Ovary (tissue), 3 donors: ENCODE measurements at regions not wholly inside any gene's neighbourhood (a gene's known extent, or its start where the extent isn't known, plus 50 kb on each side); places are given as distances from the start of the nearest gene placed in this dataset.

Source experiments
- POLR2A ChIP-seq: fragments of 450-650 bp; IDR thresholded peaks from one replicate; pipeline ENCODE4 v1.6.1; 2017; ENCODE audit warnings: antibody characterized with exemption, mild to moderate bottlenecking, moderate library complexity
- TF ChIP-seq, protein P1 (sequence below), 3 donors: fragments of 450-650 bp in 2 of 3; fragments of 200-600 bp in 1 of 3; IDR thresholded peaks; one replicate each; pipeline versions ENCODE4 v1.5.1 to v1.8.0; 2016 to 2022; ENCODE audit warnings: antibody characterized with exemption in 3 of 3, mild to moderate bottlenecking in 1 of 3
- donor health status: DM: no; HTN: no; CAD: no.

DNA sequence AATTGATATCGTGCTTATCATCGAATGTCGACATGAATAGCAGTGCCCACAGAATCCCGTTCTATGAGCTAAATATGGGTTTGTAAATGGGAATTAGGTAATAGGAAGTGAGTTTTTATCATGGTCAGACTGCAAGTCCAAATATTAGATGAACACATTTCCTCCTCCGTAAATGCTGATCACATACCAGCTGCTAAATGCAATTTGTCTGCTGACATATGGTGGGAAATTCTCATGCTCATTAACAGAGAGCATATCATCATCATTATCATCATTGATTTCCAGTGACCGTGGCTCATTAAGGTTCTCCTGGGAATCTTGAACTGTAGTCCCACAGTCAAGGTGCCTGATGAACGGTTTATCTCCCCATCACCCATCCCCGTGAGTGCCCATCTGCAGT, 998.8 kb upstream of the TMEM132C start:
- TF ChIP-seq POLR2A, result no peak
- TF ChIP-seq, protein P1, sequence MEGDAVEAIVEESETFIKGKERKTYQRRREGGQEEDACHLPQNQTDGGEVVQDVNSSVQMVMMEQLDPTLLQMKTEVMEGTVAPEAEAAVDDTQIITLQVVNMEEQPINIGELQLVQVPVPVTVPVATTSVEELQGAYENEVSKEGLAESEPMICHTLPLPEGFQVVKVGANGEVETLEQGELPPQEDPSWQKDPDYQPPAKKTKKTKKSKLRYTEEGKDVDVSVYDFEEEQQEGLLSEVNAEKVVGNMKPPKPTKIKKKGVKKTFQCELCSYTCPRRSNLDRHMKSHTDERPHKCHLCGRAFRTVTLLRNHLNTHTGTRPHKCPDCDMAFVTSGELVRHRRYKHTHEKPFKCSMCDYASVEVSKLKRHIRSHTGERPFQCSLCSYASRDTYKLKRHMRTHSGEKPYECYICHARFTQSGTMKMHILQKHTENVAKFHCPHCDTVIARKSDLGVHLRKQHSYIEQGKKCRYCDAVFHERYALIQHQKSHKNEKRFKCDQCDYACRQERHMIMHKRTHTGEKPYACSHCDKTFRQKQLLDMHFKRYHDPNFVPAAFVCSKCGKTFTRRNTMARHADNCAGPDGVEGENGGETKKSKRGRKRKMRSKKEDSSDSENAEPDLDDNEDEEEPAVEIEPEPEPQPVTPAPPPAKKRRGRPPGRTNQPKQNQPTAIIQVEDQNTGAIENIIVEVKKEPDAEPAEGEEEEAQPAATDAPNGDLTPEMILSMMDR (IDR thresholded peaks at IDR 0.05), result no peak
